ENCODE measurements at regions not wholly inside any gene's neighbourhood (a gene's known extent, or its start where the extent isn't known, plus 50 kb on each side); places are given as distances from the start of the nearest gene placed in this dataset.

DNA sequence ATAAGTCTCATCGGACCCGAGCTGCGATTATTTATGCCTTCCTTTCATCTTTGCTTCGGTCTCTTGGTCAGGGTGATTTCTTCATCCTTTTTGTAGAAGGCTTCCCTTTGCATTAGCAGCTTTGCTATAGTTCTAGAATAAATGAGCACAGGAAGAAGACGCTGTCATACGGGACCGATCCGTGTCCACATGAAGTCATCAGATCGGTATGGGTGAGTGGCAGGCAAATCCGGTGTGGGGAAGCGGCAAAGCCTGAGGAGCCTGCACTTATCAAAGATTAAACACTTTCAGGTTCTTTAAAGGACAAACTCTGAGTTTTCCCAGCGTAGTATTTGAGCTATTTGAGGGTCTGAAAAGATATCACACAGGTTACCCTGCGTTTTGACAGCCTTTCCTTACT lies 119.3 kb downstream of the IRS2 start (continued):
- TF ChIP-seq, protein P1, sequence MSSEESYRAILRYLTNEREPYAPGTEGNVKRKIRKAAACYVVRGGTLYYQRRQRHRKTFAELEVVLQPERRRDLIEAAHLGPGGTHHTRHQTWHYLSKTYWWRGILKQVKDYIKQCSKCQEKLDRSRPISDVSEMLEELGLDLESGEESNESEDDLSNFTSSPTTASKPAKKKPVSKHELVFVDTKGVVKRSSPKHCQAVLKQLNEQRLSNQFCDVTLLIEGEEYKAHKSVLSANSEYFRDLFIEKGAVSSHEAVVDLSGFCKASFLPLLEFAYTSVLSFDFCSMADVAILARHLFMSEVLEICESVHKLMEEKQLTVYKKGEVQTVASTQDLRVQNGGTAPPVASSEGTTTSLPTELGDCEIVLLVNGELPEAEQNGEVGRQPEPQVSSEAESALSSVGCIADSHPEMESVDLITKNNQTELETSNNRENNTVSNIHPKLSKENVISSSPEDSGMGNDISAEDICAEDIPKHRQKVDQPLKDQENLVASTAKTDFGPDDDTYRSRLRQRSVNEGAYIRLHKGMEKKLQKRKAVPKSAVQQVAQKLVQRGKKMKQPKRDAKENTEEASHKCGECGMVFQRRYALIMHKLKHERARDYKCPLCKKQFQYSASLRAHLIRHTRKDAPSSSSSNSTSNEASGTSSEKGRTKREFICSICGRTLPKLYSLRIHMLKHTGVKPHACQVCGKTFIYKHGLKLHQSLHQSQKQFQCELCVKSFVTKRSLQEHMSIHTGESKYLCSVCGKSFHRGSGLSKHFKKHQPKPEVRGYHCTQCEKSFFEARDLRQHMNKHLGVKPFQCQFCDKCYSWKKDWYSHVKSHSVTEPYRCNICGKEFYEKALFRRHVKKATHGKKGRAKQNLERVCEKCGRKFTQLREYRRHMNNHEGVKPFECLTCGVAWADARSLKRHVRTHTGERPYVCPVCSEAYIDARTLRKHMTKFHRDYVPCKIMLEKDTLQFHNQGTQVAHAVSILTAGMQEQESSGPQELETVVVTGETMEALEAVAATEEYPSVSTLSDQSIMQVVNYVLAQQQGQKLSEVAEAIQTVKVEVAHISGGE (CRISPR knock-in tag; IDR thresholded peaks at IDR 0.05), result no peak
- TF ChIP-seq RCOR1 (conservative IDR thresholded peaks at IDR 0.05; ENCODE audit: low read depth, low read length), result no peak
- TF ChIP-seq CHD1 (IDR thresholded peaks at IDR 0.05; ENCODE audit: low read depth, low read length), result no peak

DNA sequence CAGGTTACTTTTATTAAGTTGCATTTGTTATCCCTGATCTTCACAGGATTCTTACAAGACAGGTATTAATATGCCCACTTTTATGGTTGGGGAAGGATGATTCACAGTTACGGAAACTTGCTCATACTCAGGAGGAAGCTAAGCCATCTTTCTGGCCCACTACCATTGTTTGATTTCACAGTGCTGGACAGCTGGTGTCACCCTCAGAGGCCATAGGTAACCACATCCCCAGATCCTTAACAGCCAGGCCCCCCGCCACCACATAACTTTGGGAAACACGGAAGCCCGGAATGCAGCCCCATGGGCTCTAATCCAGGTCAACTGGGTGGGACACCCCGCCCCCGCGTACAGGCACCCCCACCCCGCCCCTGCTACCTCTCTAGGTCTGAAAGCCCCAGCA lies 119.7 kb downstream of the IRS2 start:
- Histone ChIP-seq H3K27ac (ENCODE audit: control insufficient read depth, insufficient read depth) (no peak overlapping the region), H3K4me3 (no peak overlapping the region), H3K4me1 (ENCODE audit: control insufficient read depth, insufficient read depth, low read length) (no peaks in the 10 kb centered on the region), H3K4me2 (ENCODE audit: control insufficient read depth, insufficient read depth) (no peak overlapping the region), H3K79me2 (ENCODE audit: control insufficient read depth, insufficient read depth, low read length) (no peaks in the 10 kb centered on the region), H4K20me1 (ENCODE audit: control insufficient read depth, insufficient read depth) (no peaks in the 10 kb centered on the region), H3K27me3 (replicated peaks in 1 of 2; ENCODE audit: control insufficient read depth in 2 of 2, insufficient read depth in 2 of 2, low read length in 1 of 2) (no peaks in the 10 kb centered on the region), H3K9me3 (replicated peaks; ENCODE audit: control insufficient read depth, insufficient read depth, low read length) (no peaks in the 10 kb centered on the region), H2AFZ (ENCODE audit: control insufficient read depth, low read depth, low read length) (no peak overlapping the region), H3K9ac (ENCODE audit: control insufficient read depth, insufficient read depth, low read length) (no peak overlapping the region), H3K36me3 (ENCODE audit: control insufficient read depth in 2 of 2, insufficient read depth in 2 of 2, low read length in 1 of 2) (no peaks in the 10 kb centered on the region)
- 34% methylated on average over 8 of the region's 8 CpGs for WGBS (ENCODE audit: insufficient coverage, insufficient replicate concordance, low lambda C conversion rate, missing lambda C conversion rate)
- no TSS peak for BruUV-seq (replicated peaks)
- ChIA-PET RAD21 (ENCODE audit: unreplicated experiment) (no interaction called here), POLR2A (no interaction called here), SMC1A (ENCODE audit: uncharacterized antibody, unreplicated experiment) (no interaction called here), CTCF (no interaction called here)
- intact Hi-C loops (cut with micrococcal nuclease; ENCODE audit: unreplicated experiment) (no loop called here), in situ Hi-C loops (cut with MboI) (no loop called here)
- no peak for ATAC-seq
- DNase-seq (ENCODE audit: low read depth, low spot score), result no peak
- no peak for FAIRE-seq
- TF ChIP-seq, protein P2, sequence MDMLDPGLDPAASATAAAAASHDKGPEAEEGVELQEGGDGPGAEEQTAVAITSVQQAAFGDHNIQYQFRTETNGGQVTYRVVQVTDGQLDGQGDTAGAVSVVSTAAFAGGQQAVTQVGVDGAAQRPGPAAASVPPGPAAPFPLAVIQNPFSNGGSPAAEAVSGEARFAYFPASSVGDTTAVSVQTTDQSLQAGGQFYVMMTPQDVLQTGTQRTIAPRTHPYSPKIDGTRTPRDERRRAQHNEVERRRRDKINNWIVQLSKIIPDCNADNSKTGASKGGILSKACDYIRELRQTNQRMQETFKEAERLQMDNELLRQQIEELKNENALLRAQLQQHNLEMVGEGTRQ (IDR thresholded peaks at IDR 0.05; ENCODE audit: borderline replicate concordance, low read depth, low read length), result no peak
- TF ChIP-seq STAT3 (IDR thresholded peaks at IDR 0.05; ENCODE audit: low read depth, low read length), result no peak
- no peak for TF ChIP-seq POLR2A (IDR thresholded peaks at IDR 0.05; ENCODE audit: low read depth, low read length)
- no peak for TF ChIP-seq FOXM1 (IDR thresholded peaks at IDR 0.05; ENCODE audit: low read depth, low read length)
- TF ChIP-seq, protein P3, sequence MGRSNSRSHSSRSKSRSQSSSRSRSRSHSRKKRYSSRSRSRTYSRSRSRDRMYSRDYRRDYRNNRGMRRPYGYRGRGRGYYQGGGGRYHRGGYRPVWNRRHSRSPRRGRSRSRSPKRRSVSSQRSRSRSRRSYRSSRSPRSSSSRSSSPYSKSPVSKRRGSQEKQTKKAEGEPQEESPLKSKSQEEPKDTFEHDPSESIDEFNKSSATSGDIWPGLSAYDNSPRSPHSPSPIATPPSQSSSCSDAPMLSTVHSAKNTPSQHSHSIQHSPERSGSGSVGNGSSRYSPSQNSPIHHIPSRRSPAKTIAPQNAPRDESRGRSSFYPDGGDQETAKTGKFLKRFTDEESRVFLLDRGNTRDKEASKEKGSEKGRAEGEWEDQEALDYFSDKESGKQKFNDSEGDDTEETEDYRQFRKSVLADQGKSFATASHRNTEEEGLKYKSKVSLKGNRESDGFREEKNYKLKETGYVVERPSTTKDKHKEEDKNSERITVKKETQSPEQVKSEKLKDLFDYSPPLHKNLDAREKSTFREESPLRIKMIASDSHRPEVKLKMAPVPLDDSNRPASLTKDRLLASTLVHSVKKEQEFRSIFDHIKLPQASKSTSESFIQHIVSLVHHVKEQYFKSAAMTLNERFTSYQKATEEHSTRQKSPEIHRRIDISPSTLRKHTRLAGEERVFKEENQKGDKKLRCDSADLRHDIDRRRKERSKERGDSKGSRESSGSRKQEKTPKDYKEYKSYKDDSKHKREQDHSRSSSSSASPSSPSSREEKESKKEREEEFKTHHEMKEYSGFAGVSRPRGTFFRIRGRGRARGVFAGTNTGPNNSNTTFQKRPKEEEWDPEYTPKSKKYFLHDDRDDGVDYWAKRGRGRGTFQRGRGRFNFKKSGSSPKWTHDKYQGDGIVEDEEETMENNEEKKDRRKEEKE (IDR thresholded peaks at IDR 0.05), result no peak
- TF ChIP-seq ZNF217 (IDR thresholded peaks at IDR 0.05), result no peak
- TF ChIP-seq, protein P4, sequence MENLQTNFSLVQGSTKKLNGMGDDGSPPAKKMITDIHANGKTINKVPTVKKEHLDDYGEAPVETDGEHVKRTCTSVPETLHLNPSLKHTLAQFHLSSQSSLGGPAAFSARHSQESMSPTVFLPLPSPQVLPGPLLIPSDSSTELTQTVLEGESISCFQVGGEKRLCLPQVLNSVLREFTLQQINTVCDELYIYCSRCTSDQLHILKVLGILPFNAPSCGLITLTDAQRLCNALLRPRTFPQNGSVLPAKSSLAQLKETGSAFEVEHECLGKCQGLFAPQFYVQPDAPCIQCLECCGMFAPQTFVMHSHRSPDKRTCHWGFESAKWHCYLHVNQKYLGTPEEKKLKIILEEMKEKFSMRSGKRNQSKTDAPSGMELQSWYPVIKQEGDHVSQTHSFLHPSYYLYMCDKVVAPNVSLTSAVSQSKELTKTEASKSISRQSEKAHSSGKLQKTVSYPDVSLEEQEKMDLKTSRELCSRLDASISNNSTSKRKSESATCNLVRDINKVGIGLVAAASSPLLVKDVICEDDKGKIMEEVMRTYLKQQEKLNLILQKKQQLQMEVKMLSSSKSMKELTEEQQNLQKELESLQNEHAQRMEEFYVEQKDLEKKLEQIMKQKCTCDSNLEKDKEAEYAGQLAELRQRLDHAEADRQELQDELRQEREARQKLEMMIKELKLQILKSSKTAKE (IDR thresholded peaks at IDR 0.05; ENCODE audit: low read depth, poor library complexity, severe bottlenecking), result no peak
- TF ChIP-seq TAF1 (IDR thresholded peaks at IDR 0.05; ENCODE audit: borderline replicate concordance, low read depth, low read length), result no peak
- TF ChIP-seq ZNF274 (IDR thresholded peaks at IDR 0.05; ENCODE audit: insufficient read depth, insufficient read length), result no peak
- TF ChIP-seq, protein P5, sequence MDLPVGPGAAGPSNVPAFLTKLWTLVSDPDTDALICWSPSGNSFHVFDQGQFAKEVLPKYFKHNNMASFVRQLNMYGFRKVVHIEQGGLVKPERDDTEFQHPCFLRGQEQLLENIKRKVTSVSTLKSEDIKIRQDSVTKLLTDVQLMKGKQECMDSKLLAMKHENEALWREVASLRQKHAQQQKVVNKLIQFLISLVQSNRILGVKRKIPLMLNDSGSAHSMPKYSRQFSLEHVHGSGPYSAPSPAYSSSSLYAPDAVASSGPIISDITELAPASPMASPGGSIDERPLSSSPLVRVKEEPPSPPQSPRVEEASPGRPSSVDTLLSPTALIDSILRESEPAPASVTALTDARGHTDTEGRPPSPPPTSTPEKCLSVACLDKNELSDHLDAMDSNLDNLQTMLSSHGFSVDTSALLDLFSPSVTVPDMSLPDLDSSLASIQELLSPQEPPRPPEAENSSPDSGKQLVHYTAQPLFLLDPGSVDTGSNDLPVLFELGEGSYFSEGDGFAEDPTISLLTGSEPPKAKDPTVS (IDR thresholded peaks at IDR 0.05; ENCODE audit: low read depth, low read length), result no peak
- TF ChIP-seq HCFC1 (IDR thresholded peaks at IDR 0.05; ENCODE audit: low read length), result no peak

Data from GM12878 (cell line).